ENCODE measurements at regions not wholly inside any gene's neighbourhood (a gene's known extent, or its start where the extent isn't known, plus 50 kb on each side); places are given as distances from the start of the nearest gene placed in this dataset.

DNA sequence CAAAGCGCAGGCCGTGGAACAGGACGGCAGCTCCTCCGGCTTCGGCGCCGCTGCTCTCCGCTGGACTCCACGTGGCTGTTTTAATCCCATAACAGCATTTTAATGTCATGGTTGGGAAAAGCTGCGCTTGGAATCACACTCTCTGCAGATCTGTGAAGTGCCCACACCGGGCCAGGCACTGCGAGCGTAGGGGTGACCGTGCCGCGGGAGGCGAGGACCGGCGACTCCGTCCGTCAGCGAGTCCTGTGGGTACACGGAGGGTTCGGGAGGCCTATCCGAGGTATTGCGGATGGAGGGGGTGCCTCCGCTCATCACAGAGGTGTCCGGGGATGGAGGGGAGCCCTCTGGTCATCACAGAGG is 198.0 kb upstream of the SALL3 start:
- TF ChIP-seq, protein P1, sequence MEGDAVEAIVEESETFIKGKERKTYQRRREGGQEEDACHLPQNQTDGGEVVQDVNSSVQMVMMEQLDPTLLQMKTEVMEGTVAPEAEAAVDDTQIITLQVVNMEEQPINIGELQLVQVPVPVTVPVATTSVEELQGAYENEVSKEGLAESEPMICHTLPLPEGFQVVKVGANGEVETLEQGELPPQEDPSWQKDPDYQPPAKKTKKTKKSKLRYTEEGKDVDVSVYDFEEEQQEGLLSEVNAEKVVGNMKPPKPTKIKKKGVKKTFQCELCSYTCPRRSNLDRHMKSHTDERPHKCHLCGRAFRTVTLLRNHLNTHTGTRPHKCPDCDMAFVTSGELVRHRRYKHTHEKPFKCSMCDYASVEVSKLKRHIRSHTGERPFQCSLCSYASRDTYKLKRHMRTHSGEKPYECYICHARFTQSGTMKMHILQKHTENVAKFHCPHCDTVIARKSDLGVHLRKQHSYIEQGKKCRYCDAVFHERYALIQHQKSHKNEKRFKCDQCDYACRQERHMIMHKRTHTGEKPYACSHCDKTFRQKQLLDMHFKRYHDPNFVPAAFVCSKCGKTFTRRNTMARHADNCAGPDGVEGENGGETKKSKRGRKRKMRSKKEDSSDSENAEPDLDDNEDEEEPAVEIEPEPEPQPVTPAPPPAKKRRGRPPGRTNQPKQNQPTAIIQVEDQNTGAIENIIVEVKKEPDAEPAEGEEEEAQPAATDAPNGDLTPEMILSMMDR (optimal IDR thresholded peaks at IDR 0.05 in 1 of 3, IDR thresholded peaks at IDR 0.05 in 1 of 3, conservative IDR thresholded peaks at IDR 0.05 in 1 of 3; ENCODE audit: extremely low read depth in 1 of 3, insufficient read depth in 2 of 3, low read length in 3 of 3) = no peak
- TF ChIP-seq EZH2 (IDR thresholded peaks at IDR 0.05; ENCODE audit: low read length) = no peak

Measured in keratinocyte (primary cell).